GM23248 (cell line): ENCODE measurements at regions not wholly inside any gene's neighbourhood (a gene's known extent, or its start where the extent isn't known, plus 50 kb on each side); places are given as distances from the start of the nearest gene placed in this dataset.

Source experiments
- EZH2 ChIP-seq: fragments of 200-600 bp; sonication (generic); IDR thresholded peaks from 2 replicates; pipeline ENCODE4 v1.6.1; 2018; ENCODE audit warnings: antibody characterized with exemption, mild to moderate bottlenecking; ENCODE audit not compliant: insufficient read depth, poor library complexity, severe bottlenecking
- EZH2phosphoT487 ChIP-seq: fragments of 200-600 bp; sonication (generic); IDR thresholded peaks from 2 replicates; pipeline ENCODE4 v1.6.1; 2018; ENCODE audit warnings: antibody characterized with exemption, moderate library complexity, mild to moderate bottlenecking, low read depth; ENCODE audit not compliant: insufficient read depth

DNA sequence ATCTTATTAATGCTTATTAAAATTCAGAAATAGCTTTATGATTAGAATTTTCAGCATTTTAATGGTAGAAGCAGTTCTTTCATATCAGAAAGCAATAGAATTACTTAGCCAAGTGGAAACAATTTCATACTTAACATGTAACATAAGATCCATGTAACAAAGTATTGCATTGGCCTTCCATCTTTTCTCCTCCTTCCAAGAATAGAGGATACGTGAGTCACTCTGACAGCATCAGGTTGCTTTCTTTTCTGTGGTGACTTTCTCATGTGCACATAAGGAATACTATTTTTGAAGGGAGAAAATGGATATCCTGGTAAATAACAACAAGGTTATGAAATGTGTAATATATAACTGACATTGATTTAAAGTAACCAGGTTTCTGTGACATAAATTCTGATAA, 272.2 kb downstream of the ANXA1 start:
- TF ChIP-seq EZH2 = no peak
- no peak for TF ChIP-seq EZH2phosphoT487
